ENCODE measurements at regions not wholly inside any gene's neighbourhood (a gene's known extent, or its start where the extent isn't known, plus 50 kb on each side); places are given as distances from the start of the nearest gene placed in this dataset.
"Not testable (repeated sequence)": the region's sequence is repeated elsewhere in the genome, so short reads cannot be mapped to it uniquely, and the experiment has no call there.

GRCh38 chr6:163705923-163706322 lies 291.4 kb downstream of the QKI start:
- TF ChIP-seq, protein P1, sequence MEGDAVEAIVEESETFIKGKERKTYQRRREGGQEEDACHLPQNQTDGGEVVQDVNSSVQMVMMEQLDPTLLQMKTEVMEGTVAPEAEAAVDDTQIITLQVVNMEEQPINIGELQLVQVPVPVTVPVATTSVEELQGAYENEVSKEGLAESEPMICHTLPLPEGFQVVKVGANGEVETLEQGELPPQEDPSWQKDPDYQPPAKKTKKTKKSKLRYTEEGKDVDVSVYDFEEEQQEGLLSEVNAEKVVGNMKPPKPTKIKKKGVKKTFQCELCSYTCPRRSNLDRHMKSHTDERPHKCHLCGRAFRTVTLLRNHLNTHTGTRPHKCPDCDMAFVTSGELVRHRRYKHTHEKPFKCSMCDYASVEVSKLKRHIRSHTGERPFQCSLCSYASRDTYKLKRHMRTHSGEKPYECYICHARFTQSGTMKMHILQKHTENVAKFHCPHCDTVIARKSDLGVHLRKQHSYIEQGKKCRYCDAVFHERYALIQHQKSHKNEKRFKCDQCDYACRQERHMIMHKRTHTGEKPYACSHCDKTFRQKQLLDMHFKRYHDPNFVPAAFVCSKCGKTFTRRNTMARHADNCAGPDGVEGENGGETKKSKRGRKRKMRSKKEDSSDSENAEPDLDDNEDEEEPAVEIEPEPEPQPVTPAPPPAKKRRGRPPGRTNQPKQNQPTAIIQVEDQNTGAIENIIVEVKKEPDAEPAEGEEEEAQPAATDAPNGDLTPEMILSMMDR (IDR thresholded peaks at IDR 0.05), result no peak
- DNase-seq (ENCODE audit: low spot score), result no peak
- no peak for ATAC-seq (ENCODE audit: low FRiP score)

- TF ChIP-seq, protein P1 (IDR thresholded peaks at IDR 0.05), result no peak
- no peak for DNase-seq (ENCODE audit: low spot score)
- no peak for ATAC-seq (ENCODE audit: low FRiP score)
Measured at GRCh38 chr6:163702736-163703135, 288.2 kb downstream of the QKI start.

DNA sequence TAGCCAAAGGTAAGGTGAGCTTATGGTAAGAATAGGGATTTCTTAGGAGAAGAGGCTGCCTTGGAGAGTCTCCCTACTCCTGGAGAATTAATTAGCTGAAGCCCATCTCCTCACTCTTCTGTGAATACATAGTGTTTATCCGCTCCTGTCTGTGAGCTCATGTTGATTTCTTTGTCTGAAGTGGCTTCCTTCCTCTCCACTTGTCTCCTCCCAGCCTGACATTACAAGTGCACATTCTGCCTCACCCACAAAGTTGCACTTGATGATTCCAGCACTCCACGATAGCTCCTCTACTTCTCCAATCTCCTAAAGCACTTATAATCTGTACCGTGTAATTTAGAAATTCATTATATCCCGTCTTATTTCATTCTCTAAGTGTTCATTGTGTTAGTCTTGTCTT lies 287.2 kb downstream of the QKI start:
- ATAC-seq (ENCODE audit: low FRiP score) (no peak), DNase-seq (ENCODE audit: low spot score) (no peak)
- TF ChIP-seq, protein P1 (IDR thresholded peaks at IDR 0.05), result no peak

GRCh38 chr6:163698086-163698485 lies 283.6 kb downstream of the QKI start:
- no peak for ATAC-seq (ENCODE audit: low FRiP score)
- DNase-seq (ENCODE audit: low spot score), result no peak
- TF ChIP-seq, protein P1 (IDR thresholded peaks at IDR 0.05), result no peak

DNA sequence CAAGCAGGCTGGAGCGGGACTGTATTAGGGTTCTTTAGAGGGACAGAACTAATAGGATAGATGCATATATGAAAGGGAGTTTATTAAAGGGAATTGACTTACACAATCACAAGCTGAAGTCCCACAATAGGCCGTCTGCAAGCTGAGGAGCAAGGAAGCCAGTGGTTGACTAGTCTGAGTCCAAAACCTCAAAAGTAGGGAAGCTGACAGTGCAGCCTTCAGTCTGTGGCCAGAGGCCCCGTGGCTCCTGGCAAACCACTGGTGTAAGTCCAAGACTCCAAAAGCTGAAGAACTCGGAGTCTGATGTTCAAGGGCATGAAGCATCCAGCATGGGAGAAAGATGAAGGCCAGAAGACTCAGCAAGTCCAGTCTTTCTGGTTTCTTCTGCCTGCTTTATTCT lies 281.8 kb downstream of the QKI start:
- not testable (repeated sequence) for ATAC-seq (ENCODE audit: low FRiP score); DNase-seq (ENCODE audit: low spot score)

DNA sequence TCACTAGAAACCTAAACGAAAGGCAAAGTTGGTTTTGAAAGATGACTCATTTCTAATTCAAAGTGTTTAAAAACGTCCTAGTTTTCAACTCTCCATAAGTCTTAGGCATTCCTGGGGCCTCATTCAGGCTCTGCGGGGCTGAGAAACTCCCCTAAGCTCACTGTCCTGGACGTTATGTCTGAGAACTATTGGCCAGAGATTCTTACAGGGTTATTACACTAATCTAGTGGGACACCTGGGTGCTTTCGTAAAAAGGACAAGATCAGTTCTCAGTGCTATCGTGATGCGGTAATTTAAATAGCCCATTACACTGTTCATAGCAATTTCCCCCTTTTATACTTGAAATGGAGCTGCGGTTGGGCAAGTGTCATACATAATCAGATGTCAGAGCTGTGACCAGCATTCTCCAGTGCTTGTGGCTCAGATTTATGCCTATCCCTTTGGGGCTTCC lies 280.9 kb downstream of the QKI start:
- ATAC-seq (ENCODE audit: low FRiP score), result no peak
- no peak for DNase-seq (ENCODE audit: low spot score)
- TF ChIP-seq, protein P1 (IDR thresholded peaks at IDR 0.05), result no peak

- TF ChIP-seq, protein P1 (IDR thresholded peaks at IDR 0.05), result no peak
- DNase-seq (ENCODE audit: low spot score), result no peak
- no peak for ATAC-seq (ENCODE audit: low FRiP score)
Measured at GRCh38 chr6:163694988-163695398, 280.5 kb downstream of the QKI start.

GRCh38 chr6:163694072-163694471 lies 279.6 kb downstream of the QKI start:
- ATAC-seq (ENCODE audit: low FRiP score) (no peak), DNase-seq (ENCODE audit: low spot score) (no peak)
- TF ChIP-seq, protein P1 (IDR thresholded peaks at IDR 0.05), result no peak
